ENCODE measurements at regions not wholly inside any gene's neighbourhood (a gene's known extent, or its start where the extent isn't known, plus 50 kb on each side); places are given as distances from the start of the nearest gene placed in this dataset.

DNA sequence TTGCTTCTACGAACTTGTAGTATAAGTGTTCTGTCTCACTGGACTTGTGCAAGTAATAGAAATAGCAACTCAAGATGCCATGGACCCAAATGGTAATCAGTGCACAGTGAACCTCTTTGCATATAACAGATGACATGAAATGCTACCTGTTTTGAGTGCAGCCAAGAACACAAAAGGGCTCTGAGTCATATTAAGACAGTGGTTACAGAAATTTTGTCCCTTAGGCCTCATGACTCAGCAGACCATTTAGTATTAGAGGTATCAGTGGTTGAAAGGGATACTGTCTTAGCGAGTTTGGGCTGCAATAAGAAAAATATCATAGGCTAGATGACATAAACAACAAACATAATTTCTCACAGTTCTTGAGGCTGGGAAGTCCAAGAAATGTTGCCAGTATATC is 502.9 kb upstream of the PCDH10 start:
- TF ChIP-seq EZH2phosphoT487 (IDR thresholded peaks at IDR 0.05; ENCODE audit: borderline replicate concordance) = no peak
- TF ChIP-seq, protein P1, sequence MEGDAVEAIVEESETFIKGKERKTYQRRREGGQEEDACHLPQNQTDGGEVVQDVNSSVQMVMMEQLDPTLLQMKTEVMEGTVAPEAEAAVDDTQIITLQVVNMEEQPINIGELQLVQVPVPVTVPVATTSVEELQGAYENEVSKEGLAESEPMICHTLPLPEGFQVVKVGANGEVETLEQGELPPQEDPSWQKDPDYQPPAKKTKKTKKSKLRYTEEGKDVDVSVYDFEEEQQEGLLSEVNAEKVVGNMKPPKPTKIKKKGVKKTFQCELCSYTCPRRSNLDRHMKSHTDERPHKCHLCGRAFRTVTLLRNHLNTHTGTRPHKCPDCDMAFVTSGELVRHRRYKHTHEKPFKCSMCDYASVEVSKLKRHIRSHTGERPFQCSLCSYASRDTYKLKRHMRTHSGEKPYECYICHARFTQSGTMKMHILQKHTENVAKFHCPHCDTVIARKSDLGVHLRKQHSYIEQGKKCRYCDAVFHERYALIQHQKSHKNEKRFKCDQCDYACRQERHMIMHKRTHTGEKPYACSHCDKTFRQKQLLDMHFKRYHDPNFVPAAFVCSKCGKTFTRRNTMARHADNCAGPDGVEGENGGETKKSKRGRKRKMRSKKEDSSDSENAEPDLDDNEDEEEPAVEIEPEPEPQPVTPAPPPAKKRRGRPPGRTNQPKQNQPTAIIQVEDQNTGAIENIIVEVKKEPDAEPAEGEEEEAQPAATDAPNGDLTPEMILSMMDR (conservative IDR thresholded peaks at IDR 0.05; ENCODE audit: low read length) = no peak

Measured in Loucy (cell line).